ENCODE measurements at regions not wholly inside any gene's neighbourhood (a gene's known extent, or its start where the extent isn't known, plus 50 kb on each side); places are given as distances from the start of the nearest gene placed in this dataset.

DNA sequence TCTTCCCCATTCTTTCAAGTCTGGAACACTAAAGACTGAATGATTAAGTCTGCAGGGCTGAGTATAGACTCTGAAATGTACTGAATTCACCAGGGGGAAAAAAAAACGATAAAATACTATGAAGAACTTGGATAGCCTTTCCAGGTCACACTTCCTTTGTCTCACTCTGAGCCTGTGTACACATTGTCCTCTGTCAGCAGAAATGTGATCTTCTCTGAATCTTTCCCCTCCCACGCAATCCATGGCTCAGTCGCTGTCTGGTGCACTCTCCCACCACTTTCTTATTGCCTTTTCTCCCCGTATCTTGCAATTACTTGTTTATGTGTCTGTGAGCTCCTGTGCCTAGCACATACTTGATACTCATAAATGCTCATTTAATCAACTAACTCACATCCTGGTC lies 212.6 kb upstream of the RSPO3 start (continued):
- TF ChIP-seq, protein P1, sequence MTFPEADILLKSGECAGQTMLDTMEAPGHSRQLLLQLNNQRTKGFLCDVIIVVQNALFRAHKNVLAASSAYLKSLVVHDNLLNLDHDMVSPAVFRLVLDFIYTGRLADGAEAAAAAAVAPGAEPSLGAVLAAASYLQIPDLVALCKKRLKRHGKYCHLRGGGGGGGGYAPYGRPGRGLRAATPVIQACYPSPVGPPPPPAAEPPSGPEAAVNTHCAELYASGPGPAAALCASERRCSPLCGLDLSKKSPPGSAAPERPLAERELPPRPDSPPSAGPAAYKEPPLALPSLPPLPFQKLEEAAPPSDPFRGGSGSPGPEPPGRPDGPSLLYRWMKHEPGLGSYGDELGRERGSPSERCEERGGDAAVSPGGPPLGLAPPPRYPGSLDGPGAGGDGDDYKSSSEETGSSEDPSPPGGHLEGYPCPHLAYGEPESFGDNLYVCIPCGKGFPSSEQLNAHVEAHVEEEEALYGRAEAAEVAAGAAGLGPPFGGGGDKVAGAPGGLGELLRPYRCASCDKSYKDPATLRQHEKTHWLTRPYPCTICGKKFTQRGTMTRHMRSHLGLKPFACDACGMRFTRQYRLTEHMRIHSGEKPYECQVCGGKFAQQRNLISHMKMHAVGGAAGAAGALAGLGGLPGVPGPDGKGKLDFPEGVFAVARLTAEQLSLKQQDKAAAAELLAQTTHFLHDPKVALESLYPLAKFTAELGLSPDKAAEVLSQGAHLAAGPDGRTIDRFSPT (tag by site-specific recombination; IDR thresholded peaks at IDR 0.05), result no peak
- TF ChIP-seq ZBTB8A (tag by site-specific recombination; IDR thresholded peaks at IDR 0.05) (no peak), SP3 (tag by site-specific recombination; IDR thresholded peaks at IDR 0.05) (no peak), ZNF521 (tag by site-specific recombination; IDR thresholded peaks at IDR 0.05) (no peak), ZNF214 (tag by site-specific recombination; IDR thresholded peaks at IDR 0.05; ENCODE audit: borderline replicate concordance) (no peak), KLF8 (tag by site-specific recombination; IDR thresholded peaks at IDR 0.05) (no peak), ZNF843 (tag by site-specific recombination; IDR thresholded peaks at IDR 0.05) (0 out of 2 replicates have a peak, but pooled peaks have one; percentile 21), ZNF121 (tag by site-specific recombination; IDR thresholded peaks at IDR 0.05) (no peak), ZBTB17 (tag by site-specific recombination; IDR thresholded peaks at IDR 0.05) (0 out of 2 replicates have a peak, but pooled peaks have one; percentile 23)
- TF ChIP-seq, protein P2, sequence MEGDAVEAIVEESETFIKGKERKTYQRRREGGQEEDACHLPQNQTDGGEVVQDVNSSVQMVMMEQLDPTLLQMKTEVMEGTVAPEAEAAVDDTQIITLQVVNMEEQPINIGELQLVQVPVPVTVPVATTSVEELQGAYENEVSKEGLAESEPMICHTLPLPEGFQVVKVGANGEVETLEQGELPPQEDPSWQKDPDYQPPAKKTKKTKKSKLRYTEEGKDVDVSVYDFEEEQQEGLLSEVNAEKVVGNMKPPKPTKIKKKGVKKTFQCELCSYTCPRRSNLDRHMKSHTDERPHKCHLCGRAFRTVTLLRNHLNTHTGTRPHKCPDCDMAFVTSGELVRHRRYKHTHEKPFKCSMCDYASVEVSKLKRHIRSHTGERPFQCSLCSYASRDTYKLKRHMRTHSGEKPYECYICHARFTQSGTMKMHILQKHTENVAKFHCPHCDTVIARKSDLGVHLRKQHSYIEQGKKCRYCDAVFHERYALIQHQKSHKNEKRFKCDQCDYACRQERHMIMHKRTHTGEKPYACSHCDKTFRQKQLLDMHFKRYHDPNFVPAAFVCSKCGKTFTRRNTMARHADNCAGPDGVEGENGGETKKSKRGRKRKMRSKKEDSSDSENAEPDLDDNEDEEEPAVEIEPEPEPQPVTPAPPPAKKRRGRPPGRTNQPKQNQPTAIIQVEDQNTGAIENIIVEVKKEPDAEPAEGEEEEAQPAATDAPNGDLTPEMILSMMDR (tag by site-specific recombination; IDR thresholded peaks at IDR 0.05), result no peak
- TF ChIP-seq, protein P3, sequence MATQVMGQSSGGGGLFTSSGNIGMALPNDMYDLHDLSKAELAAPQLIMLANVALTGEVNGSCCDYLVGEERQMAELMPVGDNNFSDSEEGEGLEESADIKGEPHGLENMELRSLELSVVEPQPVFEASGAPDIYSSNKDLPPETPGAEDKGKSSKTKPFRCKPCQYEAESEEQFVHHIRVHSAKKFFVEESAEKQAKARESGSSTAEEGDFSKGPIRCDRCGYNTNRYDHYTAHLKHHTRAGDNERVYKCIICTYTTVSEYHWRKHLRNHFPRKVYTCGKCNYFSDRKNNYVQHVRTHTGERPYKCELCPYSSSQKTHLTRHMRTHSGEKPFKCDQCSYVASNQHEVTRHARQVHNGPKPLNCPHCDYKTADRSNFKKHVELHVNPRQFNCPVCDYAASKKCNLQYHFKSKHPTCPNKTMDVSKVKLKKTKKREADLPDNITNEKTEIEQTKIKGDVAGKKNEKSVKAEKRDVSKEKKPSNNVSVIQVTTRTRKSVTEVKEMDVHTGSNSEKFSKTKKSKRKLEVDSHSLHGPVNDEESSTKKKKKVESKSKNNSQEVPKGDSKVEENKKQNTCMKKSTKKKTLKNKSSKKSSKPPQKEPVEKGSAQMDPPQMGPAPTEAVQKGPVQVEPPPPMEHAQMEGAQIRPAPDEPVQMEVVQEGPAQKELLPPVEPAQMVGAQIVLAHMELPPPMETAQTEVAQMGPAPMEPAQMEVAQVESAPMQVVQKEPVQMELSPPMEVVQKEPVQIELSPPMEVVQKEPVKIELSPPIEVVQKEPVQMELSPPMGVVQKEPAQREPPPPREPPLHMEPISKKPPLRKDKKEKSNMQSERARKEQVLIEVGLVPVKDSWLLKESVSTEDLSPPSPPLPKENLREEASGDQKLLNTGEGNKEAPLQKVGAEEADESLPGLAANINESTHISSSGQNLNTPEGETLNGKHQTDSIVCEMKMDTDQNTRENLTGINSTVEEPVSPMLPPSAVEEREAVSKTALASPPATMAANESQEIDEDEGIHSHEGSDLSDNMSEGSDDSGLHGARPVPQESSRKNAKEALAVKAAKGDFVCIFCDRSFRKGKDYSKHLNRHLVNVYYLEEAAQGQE (tag by site-specific recombination; IDR thresholded peaks at IDR 0.05), result no peak
- TF ChIP-seq, protein P4, sequence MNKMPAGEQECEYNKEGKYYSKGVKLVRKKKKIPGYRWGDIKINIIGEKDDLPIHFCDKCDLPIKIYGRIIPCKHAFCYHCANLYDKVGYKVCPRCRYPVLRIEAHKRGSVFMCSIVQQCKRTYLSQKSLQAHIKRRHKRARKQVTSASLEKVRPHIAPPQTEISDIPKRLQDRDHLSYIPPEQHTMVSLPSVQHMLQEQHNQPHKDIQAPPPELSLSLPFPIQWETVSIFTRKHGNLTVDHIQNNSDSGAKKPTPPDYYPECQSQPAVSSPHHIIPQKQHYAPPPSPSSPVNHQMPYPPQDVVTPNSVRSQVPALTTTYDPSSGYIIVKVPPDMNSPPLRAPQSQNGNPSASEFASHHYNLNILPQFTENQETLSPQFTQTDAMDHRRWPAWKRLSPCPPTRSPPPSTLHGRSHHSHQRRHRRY (tag by site-specific recombination; IDR thresholded peaks at IDR 0.05), result no peak

DNA sequence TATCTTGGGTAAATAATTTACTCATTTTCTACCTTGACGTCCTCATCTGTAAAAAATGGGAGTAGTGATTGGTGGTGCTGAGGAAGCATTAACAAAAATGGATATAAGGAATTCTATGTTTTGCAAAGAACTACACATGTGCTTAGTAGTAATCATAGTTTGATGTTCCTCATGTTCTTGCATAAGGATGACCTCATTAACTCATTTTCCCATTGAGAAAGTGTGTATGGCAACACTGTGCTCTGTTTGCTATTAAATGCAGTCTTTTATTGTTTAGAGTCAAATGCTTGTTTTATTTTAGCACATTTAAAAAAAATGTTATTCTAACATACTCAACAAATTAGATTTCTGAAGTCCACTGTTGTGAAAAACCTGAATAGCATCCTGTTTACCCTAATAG lies 211.2 kb upstream of the RSPO3 start:
- Histone ChIP-seq H3K4me3 (ENCODE audit: low read depth, low read length) (no peak overlapping the region), H3K36me3 (ENCODE audit: control insufficient read depth in 2 of 2, insufficient read depth in 1 of 2, low read length in 2 of 2) (no peaks in the 10 kb centered on the region), H3K27ac (ENCODE audit: extremely low read depth, low read depth, low read length) (no peak overlapping the region), H3K4me1 (ENCODE audit: control insufficient read depth, insufficient read depth, low read length) (peaks cover 4% of the 10 kb centered on the region), H3K9me3 (ENCODE audit: control insufficient read depth, insufficient read depth, low read depth, low read length) (no peaks in the 10 kb centered on the region)
- ChIA-PET CTCF (no interaction called here), POLR2A (no interaction called here)
- no peak for TF ChIP-seq ZNF707 (tag by site-specific recombination; IDR thresholded peaks at IDR 0.05)
- no peak for TF ChIP-seq ZNF24 (tag by site-specific recombination; IDR thresholded peaks at IDR 0.05)
- no peak for TF ChIP-seq ZNF221 (tag by site-specific recombination; IDR thresholded peaks at IDR 0.05; ENCODE audit: borderline replicate concordance)
- TF ChIP-seq ZNF544 (tag by site-specific recombination; IDR thresholded peaks at IDR 0.05), result no peak
- no peak for TF ChIP-seq TCF7L2 (IDR thresholded peaks at IDR 0.05; ENCODE audit: borderline replicate concordance, low read depth, low read length)
- TF ChIP-seq SCRT1 (tag by site-specific recombination; IDR thresholded peaks at IDR 0.05; ENCODE audit: borderline replicate concordance), result no peak
- TF ChIP-seq OSR2 (tag by site-specific recombination; IDR thresholded peaks at IDR 0.05), result no peak
- no peak for TF ChIP-seq KLF9 (tag by site-specific recombination; IDR thresholded peaks at IDR 0.05; ENCODE audit: low read depth)

Measured in HEK293 (cell line).